ENCODE measurements at regions not wholly inside any gene's neighbourhood (a gene's known extent, or its start where the extent isn't known, plus 50 kb on each side); places are given as distances from the start of the nearest gene placed in this dataset.

GRCh38 chr13:106424805-106425204 lies 110.7 kb downstream of the EFNB2 start:
- Histone ChIP-seq H2AFZ (ENCODE audit: low read length) (no peak overlapping the region), H3K4ac (replicated peaks; ENCODE audit: insufficient read length, low read depth, low read length) (no peak overlapping the region), H3K14ac (ENCODE audit: insufficient read length) (no peak overlapping the region), H3K36me3 (ENCODE audit: control insufficient read depth in 2 of 4, insufficient read depth in 4 of 4, low read length in 3 of 4) (no peaks in the 10 kb centered on the region), H3K4me3 (ENCODE audit: extremely low read depth in 1 of 4, insufficient read depth in 2 of 4, low read depth in 3 of 4, low read length in 4 of 4) (no peak overlapping the region), H3K23ac (ENCODE audit: insufficient read length) (no peak overlapping the region), H2AK5ac (ENCODE audit: low read depth, low read length) (no peak overlapping the region), H3K27me3 (replicated peaks in 1 of 4; ENCODE audit: control insufficient read depth in 3 of 4, extremely low read depth in 1 of 4, insufficient read depth in 3 of 4, low read length in 3 of 4) (no peaks in the 10 kb centered on the region), H2BK20ac (ENCODE audit: low read length) (no peak overlapping the region), H3K9me3 (ENCODE audit: insufficient read depth in 2 of 2, low read depth in 1 of 2, low read length in 1 of 2) (no peaks in the 10 kb centered on the region), H3K9ac (replicated peaks in 1 of 4; ENCODE audit: extremely low read depth in 1 of 4, low read depth in 3 of 4, low read length in 3 of 4) (no peak overlapping the region), H2BK120ac (replicated peaks; ENCODE audit: low read depth, low read length) (no peak overlapping the region), H4K91ac (replicated peaks; ENCODE audit: insufficient read length, low read length) (no peak overlapping the region), H3K23me2 (ENCODE audit: low read depth, low read length) (no peaks in the 10 kb centered on the region), H4K8ac (ENCODE audit: extremely low read depth, insufficient read depth, low read length) (no peak overlapping the region), H3K4me1 (replicated peaks in 1 of 4; ENCODE audit: control insufficient read depth in 3 of 4, insufficient read depth in 4 of 4, low read length in 3 of 4) (peaks cover 0 to 8% (median 5%) of the 10 kb centered on the region in 4 experiments; a peak in 4 of 7 replicates), H2BK12ac (ENCODE audit: low read depth, low read length) (no peak overlapping the region), H4K20me1 (replicated peaks in 1 of 2; ENCODE audit: control insufficient read depth in 1 of 2, insufficient read depth in 2 of 2, low read length in 2 of 2) (no peaks in the 10 kb centered on the region), H3K79me2 (ENCODE audit: control insufficient read depth in 1 of 2, insufficient read depth in 2 of 2, low read length in 2 of 2) (no peaks in the 10 kb centered on the region), H2BK15ac (ENCODE audit: low read length) (no peak overlapping the region), H3K27ac (ENCODE audit: low read depth, low read length) (no peak overlapping the region), H3K4me2 (ENCODE audit: insufficient read depth in 1 of 2, low read depth in 2 of 2, low read length in 2 of 2) (no peak overlapping the region), H2BK5ac (ENCODE audit: low read depth, low read length) (no peak overlapping the region), H3K56ac (replicated peaks; ENCODE audit: insufficient read length, low read depth, low read length) (no peak overlapping the region), H3K18ac (ENCODE audit: extremely low read depth, low read length) (no peak overlapping the region), H4K5ac (ENCODE audit: insufficient read length, low read depth, low read length) (no peak overlapping the region), H3K79me1 (ENCODE audit: low read depth, low read length) (no peaks in the 10 kb centered on the region)
- CTCF ChIA-PET (ENCODE audit: partially characterized antibody), result no interaction called here
- FAIRE-seq (no peak), DNase-seq (ENCODE audit: low read depth in 1 of 2, low spot score in 2 of 2) (no peak)
- POLR2A ChIA-PET (ENCODE audit: partially characterized antibody), result no interaction called here
- 88% methylated on average over 1 of the region's 1 CpG; no CpG with 5 or more reads in 1 of the 2 experiments for WGBS, 2 experiments (ENCODE audit: extremely low coverage in 1 of 2, insufficient coverage in 1 of 2, insufficient read length in 1 of 2, insufficient replicate concordance in 2 of 2, low coverage in 1 of 2, low lambda C conversion rate in 2 of 2, missing lambda C conversion rate in 1 of 2)
- TF ChIP-seq TCF12 (IDR thresholded peaks at IDR 0.05; ENCODE audit: low read depth, low read length) (no peak), MAX (IDR thresholded peaks at IDR 0.05) (no peak), HDAC2 (IDR thresholded peaks at IDR 0.05; ENCODE audit: borderline replicate concordance in 1 of 2, low read depth in 2 of 2, low read length in 2 of 2) (no peak), SP2 (IDR thresholded peaks at IDR 0.05; ENCODE audit: low read length) (no peak), RBBP5 (IDR thresholded peaks at IDR 0.05; ENCODE audit: borderline replicate concordance, low read depth, low read length) (no peak), KDM5A (IDR thresholded peaks at IDR 0.05; ENCODE audit: low read length) (no peak), TEAD4 (IDR thresholded peaks at IDR 0.05; ENCODE audit: low read depth, low read length) (no peak), FOSL1 (IDR thresholded peaks at IDR 0.05; ENCODE audit: insufficient read depth, low read depth, low read length) (no peak), TBP (IDR thresholded peaks at IDR 0.05; ENCODE audit: low read depth, low read length) (no peak), SP1 (IDR thresholded peaks at IDR 0.05; ENCODE audit: low read depth, low read length) (no peak), MAFK (IDR thresholded peaks at IDR 0.05; ENCODE audit: low read depth, low read length) (no peak), CHD1 (IDR thresholded peaks at IDR 0.05; ENCODE audit: low read depth, low read length) (no peak), CBX8 (IDR thresholded peaks at IDR 0.05; ENCODE audit: borderline replicate concordance, low read depth, low read length) (no peak), RFX5 (IDR thresholded peaks at IDR 0.05; ENCODE audit: borderline replicate concordance, low read depth, low read length) (no peak), GABPA (IDR thresholded peaks at IDR 0.05; ENCODE audit: borderline replicate concordance, insufficient read depth, low read length) (no peak), KDM4A (IDR thresholded peaks at IDR 0.05; ENCODE audit: low read depth, low read length, severe bottlenecking) (no peak)
